ENCODE measurements at regions not wholly inside any gene's neighbourhood (a gene's known extent, or its start where the extent isn't known, plus 50 kb on each side); places are given as distances from the start of the nearest gene placed in this dataset.
"Not testable (repeated sequence)": the region's sequence is repeated elsewhere in the genome, so short reads cannot be mapped to it uniquely, and the experiment has no call there.

GRCh38 chr5:89712134-89712700, 697.3 kb downstream of the CETN3 start:
- no peak for DNase-seq

GRCh38 chr5:89711526-89711925, 698.0 kb downstream of the CETN3 start:
- DNase-seq: no peak

- DNase-seq: no peak
These were observed 699.5 kb downstream of the CETN3 start for GRCh38 chr5:89710006-89710405.

GRCh38 chr5:89707891-89708290, 701.7 kb downstream of the CETN3 start:
- DNase-seq: no peak

GRCh38 chr5:89706731-89707130, 702.8 kb downstream of the CETN3 start:
- DNase-seq: no peak

GRCh38 chr5:89703817-89704216, 705.7 kb downstream of the CETN3 start:
- DNase-seq: no peak

- DNase-seq: no peak
These were observed 711.5 kb downstream of the CETN3 start for GRCh38 chr5:89698028-89698427.

GRCh38 chr5:89697581-89697980, 712.0 kb downstream of the CETN3 start:
- DNase-seq: peak in 1 of 2 experiments; percentile 17

- DNase-seq: no peak
These were observed 714.2 kb downstream of the CETN3 start for GRCh38 chr5:89695371-89695770.

- DNase-seq: no peak
These were observed 715.5 kb downstream of the CETN3 start for GRCh38 chr5:89694026-89694550.

GRCh38 chr5:89690331-89690730, 719.2 kb downstream of the CETN3 start:
- DNase-seq: no peak

- no peak for DNase-seq
These were observed 723.3 kb downstream of the CETN3 start for GRCh38 chr5:89686081-89686765.

GRCh38 chr5:89676634-89677033, 732.9 kb downstream of the CETN3 start:
- DNase-seq: no peak

GRCh38 chr5:89673019-89673418, 736.5 kb downstream of the CETN3 start:
- no peak for DNase-seq

- no peak for DNase-seq
These were observed 740.7 kb downstream of the CETN3 start for GRCh38 chr5:89668821-89669220.

GRCh38 chr5:89662499-89662898, 747.1 kb downstream of the CETN3 start:
- DNase-seq: no peak

- DNase-seq: no peak
These were observed 755.9 kb upstream of the MEF2C start for GRCh38 chr5:89638871-89639270.

- not testable (repeated sequence) for DNase-seq
These were observed 751.2 kb upstream of the MEF2C start for GRCh38 chr5:89634176-89634575.

GRCh38 chr5:89630064-89630463, 747.1 kb upstream of the MEF2C start:
- not testable (repeated sequence) for DNase-seq

- no peak for DNase-seq
These were observed 746.1 kb upstream of the MEF2C start for GRCh38 chr5:89628876-89629635.

GRCh38 chr5:89615839-89616518, 733.0 kb upstream of the MEF2C start:
- no peak for DNase-seq

- DNase-seq: no peak
These were observed 730.4 kb upstream of the MEF2C start for GRCh38 chr5:89613222-89613956.

Measured in NCI-H2081 (cell line).